Activated CD4-positive, alpha-beta T cell treated with anti-CD3 and anti-CD28 coated beads, Interleukin-2, amount 10 ng/mL, durations not matched to agents 7 days and 5 days (primary cell): ENCODE measurements at regions not wholly inside any gene's neighbourhood (a gene's known extent, or its start where the extent isn't known, plus 50 kb on each side); places are given as distances from the start of the nearest gene placed in this dataset.

ENCODE experiments used
- CTCF ChIA-PET: fragments of 350-600 bp; sonication (Branson Sonifier 250); formaldehyde crosslinking; loops from one replicate; lab custom pipeline; 2021; ENCODE audit warnings: antibody characterized with exemption; lab: Charles Lee
- POLR2A ChIA-PET: fragments of 350-600 bp; sonication (Branson Sonifier 250); formaldehyde crosslinking; loops from one replicate; lab custom pipeline; 2021; ENCODE audit warnings: antibody characterized with exemption; lab: Charles Lee
- DNase-seq: peaks from one replicate; pipeline ENCODE4 v3.0.0-alpha.2; 2020
- H3K27ac Mint-ChIP-seq: one replicate; pipeline ENCODE4 v1.8.0; 2021; ENCODE audit warnings: mild to moderate bottlenecking, moderate library complexity, mixed read lengths
- H3K27me3 Mint-ChIP-seq: one replicate; pipeline ENCODE4 v1.8.0; 2021; ENCODE audit warnings: mixed read lengths
- H3K36me3 Mint-ChIP-seq: one replicate; pipeline ENCODE4 v1.8.0; 2021; ENCODE audit warnings: low read depth, mixed read lengths
- H3K4me1 Mint-ChIP-seq: one replicate; pipeline ENCODE4 v1.8.0; 2021; ENCODE audit warnings: mixed read lengths
- H3K4me3 Mint-ChIP-seq: one replicate; pipeline ENCODE4 v1.8.0; 2021; ENCODE audit warnings: mild to moderate bottlenecking, moderate library complexity, mixed read lengths
- H3K9me3 Mint-ChIP-seq: one replicate; pipeline ENCODE4 v1.8.0; 2021; ENCODE audit warnings: mixed read lengths

DNA sequence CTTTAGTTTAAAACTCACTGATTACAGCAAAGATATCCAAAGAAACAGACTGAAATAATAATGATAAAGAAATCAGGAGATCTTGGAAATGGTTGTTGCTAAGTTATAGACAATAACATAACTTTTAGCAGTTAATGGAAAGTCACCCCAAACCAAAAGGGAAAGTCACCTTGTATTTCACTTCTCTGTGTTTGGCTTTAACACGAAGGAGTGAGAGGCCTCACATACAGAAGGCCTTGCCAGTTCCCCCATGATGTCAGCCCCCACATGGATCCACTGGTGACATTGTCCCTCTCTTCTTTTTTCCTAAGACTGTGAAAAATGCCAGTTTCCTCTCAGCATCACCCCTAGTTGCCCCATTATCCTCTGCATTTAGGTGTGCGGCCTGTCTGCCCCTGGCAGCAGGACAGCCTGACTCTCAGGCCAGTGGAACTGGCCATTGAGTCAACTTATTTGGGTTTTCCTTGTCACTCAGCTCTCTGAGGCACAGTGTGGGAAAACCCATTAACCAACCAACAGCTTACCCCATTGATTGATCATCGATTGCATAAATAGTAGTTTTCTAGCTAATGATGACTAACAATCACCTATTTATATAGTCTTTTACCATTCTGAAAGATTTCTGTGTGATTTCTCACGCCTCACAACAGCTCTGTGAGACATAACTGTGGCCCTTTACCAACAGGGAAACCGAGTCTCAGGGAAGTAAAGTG, 308.1 kb downstream of the PTTG2 start:
- no peak overlapping the region for H3K27ac Mint-ChIP-seq
- H3K27me3 Mint-ChIP-seq, result no peaks in the 10 kb centered on the region
- no peaks in the 10 kb centered on the region for H3K4me1 Mint-ChIP-seq
- CTCF ChIA-PET, result no interaction called here
- DNase-seq, result no peak
- no peak overlapping the region for H3K4me3 Mint-ChIP-seq
- no peaks in the 10 kb centered on the region for H3K9me3 Mint-ChIP-seq
- POLR2A ChIA-PET, result no interaction called here
- H3K36me3 Mint-ChIP-seq, result no peaks in the 10 kb centered on the region

DNA sequence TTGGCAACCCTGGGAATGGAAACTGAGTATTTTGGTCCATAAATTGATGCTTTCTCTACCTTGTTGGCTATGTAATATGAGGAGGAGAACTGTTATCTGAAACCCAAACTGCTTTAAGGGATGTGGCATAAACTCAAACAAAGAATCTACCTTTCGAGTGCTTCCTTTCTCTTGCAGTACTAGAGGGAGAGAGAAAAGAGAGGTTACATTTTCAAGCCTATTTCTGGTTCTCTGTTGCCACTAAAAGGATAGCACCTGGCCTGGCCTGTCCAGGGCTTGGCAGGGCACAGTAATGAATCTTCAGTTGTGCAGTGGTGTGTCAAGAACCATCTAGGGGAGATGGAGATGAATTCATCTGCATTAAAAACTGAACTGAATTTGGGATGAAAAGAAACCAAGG, 308.6 kb downstream of the PTTG2 start:
- ChIA-PET POLR2A (no interaction called here), CTCF (no interaction called here)
- no peak for DNase-seq
- Mint-ChIP-seq H3K27ac (no peak overlapping the region), H3K36me3 (no peaks in the 10 kb centered on the region), H3K9me3 (no peaks in the 10 kb centered on the region), H3K4me3 (no peak overlapping the region), H3K4me1 (no peaks in the 10 kb centered on the region), H3K27me3 (no peaks in the 10 kb centered on the region)

DNA sequence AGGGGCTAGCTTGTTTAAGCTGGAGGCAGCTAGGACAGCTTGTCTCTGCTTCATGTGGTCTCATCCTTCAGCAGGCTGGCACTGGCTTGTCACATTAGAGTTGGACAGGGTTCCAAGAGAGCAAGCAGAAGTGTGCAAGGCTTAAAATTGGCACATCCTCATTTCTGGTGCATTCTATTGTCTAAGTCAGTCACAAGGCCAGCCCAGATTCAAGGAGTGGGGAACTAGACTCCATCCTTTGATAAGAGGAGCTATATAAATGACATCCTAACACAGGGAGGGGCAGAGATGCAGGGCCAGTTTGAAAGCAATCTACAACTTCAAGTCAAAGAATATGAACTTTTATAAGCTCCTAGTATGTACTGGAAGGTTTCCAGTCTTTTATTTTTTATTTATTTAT, 313.2 kb downstream of the PTTG2 start:
- CTCF ChIA-PET, result no interaction called here
- no peaks in the 10 kb centered on the region for H3K27me3 Mint-ChIP-seq
- no peak overlapping the region for H3K4me3 Mint-ChIP-seq
- no peaks in the 10 kb centered on the region for H3K36me3 Mint-ChIP-seq
- POLR2A ChIA-PET, result no interaction called here
- peaks cover 3% of the 10 kb centered on the region for H3K4me1 Mint-ChIP-seq
- peaks cover 9% of the 10 kb centered on the region for H3K9me3 Mint-ChIP-seq
- DNase-seq, result no peak
- no peak overlapping the region for H3K27ac Mint-ChIP-seq

DNA sequence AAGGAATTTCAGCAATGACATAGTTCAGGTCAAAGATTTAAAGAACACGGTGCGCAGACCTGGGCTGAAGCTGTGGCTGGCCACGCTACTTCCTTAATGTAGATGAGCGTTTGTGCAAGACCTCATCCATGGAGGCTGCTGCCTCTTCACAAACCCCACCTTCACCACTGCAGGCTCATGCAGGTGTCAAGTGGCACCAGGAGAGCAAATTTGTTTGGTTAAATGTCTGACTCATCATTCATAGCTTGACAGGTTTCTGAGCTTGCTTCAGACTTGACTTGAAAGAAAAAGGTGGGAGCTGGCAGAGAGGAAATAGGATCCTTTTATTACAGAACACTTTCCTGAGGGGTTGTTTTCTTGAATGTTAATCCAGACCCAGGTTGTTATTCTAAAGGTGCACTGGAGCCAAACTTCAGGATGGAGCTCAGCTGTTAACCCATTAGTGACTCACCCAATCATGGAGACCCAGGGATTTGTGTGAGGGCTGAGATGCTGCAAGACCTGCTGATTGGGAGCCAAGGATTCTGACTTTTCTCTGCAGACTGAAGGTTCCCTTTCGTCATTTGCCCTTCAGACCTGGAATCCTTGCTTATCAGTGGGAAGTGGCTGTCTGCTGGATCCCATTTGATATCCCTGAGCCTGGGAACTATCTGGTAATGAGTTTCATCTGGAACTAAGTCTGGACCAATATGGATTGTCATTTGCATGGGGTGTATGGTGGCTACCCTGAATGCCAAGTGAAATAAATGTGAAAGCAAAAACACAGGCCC, 315.3 kb downstream of the PTTG2 start:
- Mint-ChIP-seq H3K36me3 (no peaks in the 10 kb centered on the region), H3K4me3 (no peak overlapping the region), H3K9me3 (peaks cover 10% of the 10 kb centered on the region), H3K27me3 (no peaks in the 10 kb centered on the region), H3K27ac (no peak overlapping the region), H3K4me1 (peaks cover 3% of the 10 kb centered on the region)
- CTCF ChIA-PET, result interaction anchor here (1.1 kb wide), 1 partner anchor 393 kb away, joined by 3 read pairs; no protein-coding TSS in a partner anchor
- DNase-seq, result no peak
- POLR2A ChIA-PET, result interaction anchor here (0.6 kb wide), 1 partner anchor 27 kb away, joined by 3 read pairs; no protein-coding TSS in a partner anchor

DNA sequence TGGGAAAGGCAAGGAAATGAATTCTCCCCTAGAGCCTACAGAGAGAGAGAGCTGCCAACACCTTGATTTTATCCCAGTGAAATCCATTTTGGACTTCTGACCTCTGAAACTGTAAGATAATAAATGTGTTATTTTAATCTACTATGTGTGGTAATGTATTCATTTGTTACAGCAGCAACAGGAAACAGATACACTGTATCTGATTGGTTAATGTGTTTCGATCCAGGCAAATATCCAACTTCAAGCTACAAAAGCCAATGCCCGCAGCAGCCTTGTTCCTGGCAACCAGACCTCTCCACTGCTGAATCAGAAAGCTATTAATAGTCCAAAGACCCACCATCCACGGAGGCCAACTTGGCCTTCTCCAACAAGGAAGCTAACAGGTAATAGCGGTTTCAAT, 318.1 kb downstream of the PTTG2 start:
- DNase-seq, result no peak
- peaks cover 3% of the 10 kb centered on the region for H3K4me1 Mint-ChIP-seq

DNA sequence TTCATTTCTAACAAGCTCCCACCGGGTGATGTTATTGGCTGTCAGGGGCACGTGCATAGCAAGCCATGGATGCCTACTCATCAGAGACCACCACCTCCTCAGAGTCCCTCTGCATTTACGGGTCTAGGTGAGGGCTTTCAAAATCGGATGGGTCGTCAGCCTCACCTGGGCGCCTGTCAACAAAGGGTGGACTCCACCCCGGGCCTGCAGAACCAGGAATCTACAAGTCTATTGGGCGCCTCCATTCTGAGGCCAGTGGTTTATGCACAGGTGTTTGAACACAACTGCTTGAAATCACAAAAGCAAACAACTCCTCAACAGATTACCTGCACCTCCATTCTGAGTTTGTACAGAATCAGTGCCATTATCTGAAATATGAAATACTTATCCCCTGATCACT, 318.9 kb downstream of the PTTG2 start:
- Mint-ChIP-seq H3K9me3 (peaks cover 10% of the 10 kb centered on the region), H3K4me1 (peaks cover 9% of the 10 kb centered on the region), H3K4me3 (no peak overlapping the region), H3K36me3 (no peaks in the 10 kb centered on the region), H3K27me3 (no peaks in the 10 kb centered on the region), H3K27ac (no peak overlapping the region)
- DNase-seq, result no peak
- ChIA-PET POLR2A (no interaction called here), CTCF (no interaction called here)

More for the DNA sequence above, 318.1 kb downstream of the PTTG2 start:
- no peak overlapping the region for H3K27ac Mint-ChIP-seq
- H3K27me3 Mint-ChIP-seq, result no peaks in the 10 kb centered on the region
- no peaks in the 10 kb centered on the region for H3K36me3 Mint-ChIP-seq
- no peak overlapping the region for H3K4me3 Mint-ChIP-seq
- H3K9me3 Mint-ChIP-seq, result peaks cover 10% of the 10 kb centered on the region
- CTCF ChIA-PET, result interaction anchor here (1.0 kb wide), 1 partner anchor 27 kb away, joined by 3 read pairs; no protein-coding TSS in a partner anchor
- POLR2A ChIA-PET, result no interaction called here

DNA sequence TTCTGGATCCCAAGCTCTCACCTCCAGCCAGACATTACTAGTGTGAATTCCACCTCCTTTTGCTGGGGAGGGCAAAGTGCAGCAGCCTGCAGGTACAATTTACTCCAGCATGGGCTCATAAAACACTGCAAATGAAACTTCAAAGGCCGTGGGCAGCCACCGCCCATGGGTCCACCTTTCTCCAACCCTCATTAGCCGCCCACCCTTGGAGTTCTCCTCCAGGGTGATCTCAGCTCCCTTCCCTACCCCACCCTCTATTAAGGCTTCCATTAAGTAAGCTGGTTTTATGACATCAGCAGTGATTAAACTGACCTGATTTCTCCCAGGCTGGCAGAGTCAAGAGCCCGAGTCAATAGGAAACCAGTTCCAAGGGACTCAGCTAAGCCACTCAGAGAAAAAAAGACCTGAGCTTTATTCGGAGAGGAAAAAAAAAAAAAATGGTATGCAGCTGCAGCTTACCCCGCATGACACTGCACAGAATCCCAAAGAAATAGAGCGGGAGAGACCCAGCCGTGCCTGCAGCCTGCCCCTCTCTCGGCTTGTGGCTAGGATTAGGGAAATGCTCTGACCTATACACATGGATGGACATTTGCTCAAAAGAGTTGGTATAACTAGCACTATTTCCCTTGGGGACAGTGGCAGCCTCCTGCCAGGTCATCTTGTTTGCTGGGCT, 319.6 kb downstream of the PTTG2 start:
- Mint-ChIP-seq H3K36me3 (no peaks in the 10 kb centered on the region), H3K4me1 (peaks cover 11% of the 10 kb centered on the region), H3K9me3 (peaks cover 10% of the 10 kb centered on the region), H3K27me3 (no peaks in the 10 kb centered on the region), H3K4me3 (no peak overlapping the region), H3K27ac (no peak overlapping the region)
- CTCF ChIA-PET, result no interaction called here
- DNase-seq, result no peak
- POLR2A ChIA-PET, result no interaction called here

DNA sequence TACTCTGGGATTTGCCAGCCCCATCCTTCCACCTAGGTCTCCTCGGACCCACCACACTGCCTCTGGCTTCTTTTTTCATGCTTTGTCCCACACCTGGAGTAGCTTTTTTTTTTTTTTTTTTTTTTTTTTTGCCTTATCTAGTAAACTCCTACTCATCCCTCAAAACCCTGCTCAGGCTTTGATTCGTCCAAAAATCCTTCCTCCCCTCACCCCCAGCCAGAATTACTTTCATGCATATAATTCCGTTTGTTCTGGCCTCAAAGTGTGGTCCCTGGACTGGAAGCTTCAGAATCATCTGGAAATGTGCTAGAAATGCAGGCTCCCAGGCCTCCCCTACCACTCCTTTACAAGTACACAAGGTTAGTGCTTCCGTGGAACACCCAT, 320.1 kb downstream of the PTTG2 start:
- CTCF ChIA-PET, result interaction anchor here (1.1 kb wide), 1 partner anchor 10 kb away, joined by 3 read pairs; no protein-coding TSS in a partner anchor
- Mint-ChIP-seq H3K27ac (no peak overlapping the region), H3K9me3 (peaks cover 10% of the 10 kb centered on the region), H3K4me3 (no peak overlapping the region), H3K36me3 (no peaks in the 10 kb centered on the region), H3K27me3 (no peaks in the 10 kb centered on the region), H3K4me1 (peaks cover 12% of the 10 kb centered on the region)
- POLR2A ChIA-PET, result no interaction called here
- no peak for DNase-seq

DNA sequence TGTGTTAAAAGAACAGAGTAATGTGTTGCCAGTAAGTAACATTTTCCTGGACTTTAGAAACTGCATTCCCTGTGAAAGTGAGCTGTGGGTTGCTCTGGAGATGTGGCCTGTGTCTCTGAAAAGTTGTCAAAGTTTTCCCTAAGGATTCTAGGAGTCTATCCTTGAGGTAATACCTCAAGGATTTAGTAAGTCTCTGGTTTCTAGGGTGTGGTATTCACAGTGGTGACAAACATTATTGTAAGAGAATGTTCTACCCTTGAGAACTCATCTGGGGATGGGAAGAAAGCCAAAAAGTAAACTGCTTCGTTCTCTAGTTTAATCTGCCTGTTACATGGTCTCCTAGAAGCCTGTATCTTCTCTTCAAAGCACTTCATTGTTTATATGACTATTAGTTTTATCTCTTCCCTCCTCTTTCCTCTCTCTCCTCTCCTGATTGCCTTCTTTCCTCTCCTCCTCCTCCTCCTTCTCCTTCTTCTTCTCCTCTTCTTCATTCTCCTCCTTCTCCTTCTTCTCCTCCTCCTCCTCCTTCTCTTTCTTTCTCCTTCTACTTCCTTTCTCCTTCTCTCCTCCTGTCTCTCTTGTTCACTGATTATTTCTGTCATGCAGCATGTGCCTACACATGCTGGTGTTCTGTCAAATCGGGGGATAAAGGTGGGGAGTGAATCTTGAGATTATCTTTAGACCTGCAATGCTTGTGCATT, 321.3 kb downstream of the PTTG2 start:
- CTCF ChIA-PET, result interaction anchor here (1.1 kb wide), 1 partner anchor 8 kb away, joined by 3 read pairs; no protein-coding TSS in a partner anchor

DNA sequence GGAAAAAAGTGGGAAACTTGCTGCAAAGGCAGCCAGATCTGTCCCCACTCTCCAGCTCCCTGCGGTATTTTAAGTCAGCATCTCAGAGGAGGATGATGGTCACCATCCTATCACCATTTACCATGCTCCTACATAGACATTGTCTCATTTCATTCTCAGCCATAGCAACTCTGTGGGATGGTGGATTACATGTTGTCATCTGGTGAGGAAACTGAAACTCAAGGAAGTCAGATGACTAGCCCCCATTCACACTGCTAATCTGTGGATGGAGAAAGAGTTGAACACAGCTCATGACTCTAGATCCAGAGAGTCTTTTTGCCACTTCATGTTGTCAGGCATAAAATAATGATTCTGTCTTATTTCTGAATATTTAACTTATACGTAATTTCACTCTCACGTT, 323.5 kb downstream of the PTTG2 start:
- Mint-ChIP-seq H3K36me3 (no peaks in the 10 kb centered on the region), H3K27ac (no peak overlapping the region), H3K4me1 (peaks cover 13% of the 10 kb centered on the region), H3K4me3 (no peak overlapping the region), H3K27me3 (no peaks in the 10 kb centered on the region), H3K9me3 (no peaks in the 10 kb centered on the region)
- ChIA-PET POLR2A (no interaction called here), CTCF (no interaction called here)
- no peak for DNase-seq

More for the DNA sequence above, 321.3 kb downstream of the PTTG2 start:
- Mint-ChIP-seq H3K4me1 (peaks cover 13% of the 10 kb centered on the region), H3K9me3 (peaks cover 10% of the 10 kb centered on the region), H3K4me3 (no peak overlapping the region), H3K27me3 (no peaks in the 10 kb centered on the region), H3K36me3 (no peaks in the 10 kb centered on the region), H3K27ac (no peak overlapping the region)
- POLR2A ChIA-PET, result no interaction called here
- no peak for DNase-seq

DNA sequence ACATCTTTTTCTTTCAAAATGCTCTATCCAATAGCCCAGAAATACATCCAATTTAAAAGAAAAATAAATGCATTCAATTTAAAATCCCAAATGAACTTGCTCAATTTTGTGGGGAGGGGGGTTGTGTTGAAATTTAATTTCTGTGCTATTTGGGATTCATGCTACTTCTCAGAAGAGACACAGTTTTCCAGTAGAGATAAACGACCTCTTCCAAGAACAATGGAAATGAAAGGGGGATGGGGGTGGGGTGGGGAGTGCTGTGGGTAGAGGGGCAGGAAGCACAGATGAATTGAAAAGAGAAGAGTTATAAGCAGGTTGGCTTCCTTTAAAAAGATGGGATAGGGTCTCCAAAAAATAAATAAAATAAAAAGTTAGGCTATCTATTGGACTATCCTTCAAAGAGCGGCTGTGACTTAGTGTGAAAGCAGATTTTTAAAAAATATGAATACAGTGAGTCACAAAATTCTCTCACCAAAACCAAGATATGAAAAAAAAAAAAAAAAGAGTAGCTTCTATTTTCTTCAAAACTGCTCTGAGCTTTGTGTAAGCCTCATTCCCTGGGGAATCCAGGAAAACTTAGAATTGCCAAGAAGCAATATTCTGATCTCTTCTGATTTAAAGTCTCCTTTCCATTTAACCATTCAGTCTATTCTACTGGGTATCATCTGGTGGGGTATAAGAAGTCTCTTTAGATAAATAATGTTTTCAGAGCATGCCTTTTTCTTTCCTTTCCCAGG, 324.3 kb downstream of the PTTG2 start:
- Mint-ChIP-seq H3K27me3 (no peaks in the 10 kb centered on the region), H3K4me3 (no peak overlapping the region), H3K4me1 (peaks cover 13% of the 10 kb centered on the region), H3K27ac (no peak overlapping the region), H3K9me3 (no peaks in the 10 kb centered on the region), H3K36me3 (no peaks in the 10 kb centered on the region)
- no peak for DNase-seq
- ChIA-PET POLR2A (interaction anchor here (0.6 kb wide), 1 partner anchor 115 kb away, joined by 6 read pairs; no protein-coding TSS in a partner anchor), CTCF (interaction anchor here (0.6 kb wide), 1 partner anchor 277 kb away, joined by 3 read pairs; no protein-coding TSS in a partner anchor)
